HuH-7 (cell line): ENCODE measurements at regions not wholly inside any gene's neighbourhood (a gene's known extent, or its start where the extent isn't known, plus 50 kb on each side); places are given as distances from the start of the nearest gene placed in this dataset.
"Not testable (repeated sequence)": the region's sequence is repeated elsewhere in the genome, so short reads cannot be mapped to it uniquely, and the experiment has no call there.

Experiments used
- DNase-seq: peaks from one replicate; pipeline ENCODE4 v3.0.0; 2011; ENCODE audit warnings: low spot score

GRCh38 chr14:39668449-39668848 is 236.2 kb upstream of the FBXO33 start:
- DNase-seq = no peak

- DNase-seq = no peak
Observed at GRCh38 chr14:39666386-39666785, 234.2 kb upstream of the FBXO33 start.

GRCh38 chr14:39665075-39665475 is 232.8 kb upstream of the FBXO33 start:
- DNase-seq = no peak

GRCh38 chr14:39664646-39665045 is 232.4 kb upstream of the FBXO33 start:
- no peak for DNase-seq

- no peak for DNase-seq
Observed at GRCh38 chr14:39641224-39641623, 209.0 kb upstream of the FBXO33 start.

- DNase-seq = not testable (repeated sequence)
Observed at GRCh38 chr14:39639009-39639408, 206.8 kb upstream of the FBXO33 start.

GRCh38 chr14:39628087-39628486 is 195.9 kb upstream of the FBXO33 start:
- no peak for DNase-seq

GRCh38 chr14:39626589-39627576 is 194.7 kb upstream of the FBXO33 start:
- DNase-seq = no peak

GRCh38 chr14:39621678-39622077 is 189.4 kb upstream of the FBXO33 start:
- no peak for DNase-seq

- no peak for DNase-seq
Observed at GRCh38 chr14:39621223-39621622, 189.0 kb upstream of the FBXO33 start.

- DNase-seq = no peak
Observed at GRCh38 chr14:39617537-39617936, 185.3 kb upstream of the FBXO33 start.

GRCh38 chr14:39615352-39615751 is 183.1 kb upstream of the FBXO33 start:
- peak; percentile 25 for DNase-seq

- no peak for DNase-seq
Observed at GRCh38 chr14:39614297-39614923, 182.2 kb upstream of the FBXO33 start.

GRCh38 chr14:39609119-39609518 is 176.9 kb upstream of the FBXO33 start:
- DNase-seq = no peak

- no peak for DNase-seq
Observed at GRCh38 chr14:39607978-39608377, 175.7 kb upstream of the FBXO33 start.

GRCh38 chr14:39603942-39604341 is 171.7 kb upstream of the FBXO33 start:
- DNase-seq = no peak

GRCh38 chr14:39593377-39593776 is 161.1 kb upstream of the FBXO33 start:
- DNase-seq = no peak

- no peak for DNase-seq
Observed at GRCh38 chr14:39592116-39592789, 160.0 kb upstream of the FBXO33 start.

- not testable (repeated sequence) for DNase-seq
Observed at GRCh38 chr14:39589882-39590281, 157.6 kb upstream of the FBXO33 start.

GRCh38 chr14:39582028-39582654 is 149.9 kb upstream of the FBXO33 start:
- no peak for DNase-seq

GRCh38 chr14:39581474-39581873 is 149.2 kb upstream of the FBXO33 start:
- DNase-seq = no peak

- DNase-seq = no peak
Observed at GRCh38 chr14:39580696-39581095, 148.5 kb upstream of the FBXO33 start.
